ENCODE measurements at regions not wholly inside any gene's neighbourhood (a gene's known extent, or its start where the extent isn't known, plus 50 kb on each side); places are given as distances from the start of the nearest gene placed in this dataset.

DNA sequence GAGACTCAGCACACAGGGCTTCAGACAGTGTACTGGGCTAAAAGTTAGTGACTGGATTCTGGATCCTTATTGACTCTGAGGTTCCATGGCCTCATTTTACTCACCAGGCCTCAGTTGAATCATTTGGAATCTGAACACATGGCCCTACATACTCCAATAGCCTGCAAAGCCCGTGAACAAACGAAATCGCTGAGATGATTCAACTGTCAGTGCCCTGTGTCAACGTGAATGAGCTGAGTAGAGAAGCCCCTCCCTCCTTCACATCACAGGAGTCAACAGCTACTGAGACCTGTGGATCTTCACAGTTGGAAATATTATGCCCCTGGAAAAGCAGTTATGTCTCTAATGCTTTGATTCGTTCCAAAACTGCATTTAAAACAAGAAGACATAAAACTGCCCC is 429.3 kb downstream of the GADD45G start:
- H3K4me1 ChIP-seq (replicated peaks in 1 of 2) = no peaks in the 10 kb centered on the region
- H3K36me3 ChIP-seq (replicated peaks in 1 of 2) = no peaks in the 10 kb centered on the region
- TF ChIP-seq, protein P1, sequence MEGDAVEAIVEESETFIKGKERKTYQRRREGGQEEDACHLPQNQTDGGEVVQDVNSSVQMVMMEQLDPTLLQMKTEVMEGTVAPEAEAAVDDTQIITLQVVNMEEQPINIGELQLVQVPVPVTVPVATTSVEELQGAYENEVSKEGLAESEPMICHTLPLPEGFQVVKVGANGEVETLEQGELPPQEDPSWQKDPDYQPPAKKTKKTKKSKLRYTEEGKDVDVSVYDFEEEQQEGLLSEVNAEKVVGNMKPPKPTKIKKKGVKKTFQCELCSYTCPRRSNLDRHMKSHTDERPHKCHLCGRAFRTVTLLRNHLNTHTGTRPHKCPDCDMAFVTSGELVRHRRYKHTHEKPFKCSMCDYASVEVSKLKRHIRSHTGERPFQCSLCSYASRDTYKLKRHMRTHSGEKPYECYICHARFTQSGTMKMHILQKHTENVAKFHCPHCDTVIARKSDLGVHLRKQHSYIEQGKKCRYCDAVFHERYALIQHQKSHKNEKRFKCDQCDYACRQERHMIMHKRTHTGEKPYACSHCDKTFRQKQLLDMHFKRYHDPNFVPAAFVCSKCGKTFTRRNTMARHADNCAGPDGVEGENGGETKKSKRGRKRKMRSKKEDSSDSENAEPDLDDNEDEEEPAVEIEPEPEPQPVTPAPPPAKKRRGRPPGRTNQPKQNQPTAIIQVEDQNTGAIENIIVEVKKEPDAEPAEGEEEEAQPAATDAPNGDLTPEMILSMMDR (IDR thresholded peaks at IDR 0.05) = no peak
- no peak for TF ChIP-seq POLR2A (IDR thresholded peaks at IDR 0.05)
- H3K9me3 ChIP-seq (replicated peaks in 1 of 3) = no peaks in the 10 kb centered on the region
- no peak overlapping the region for H3K27ac ChIP-seq
- intact Hi-C loops (cut with DNase I) = no loop called here
- no peak overlapping the region for H3K4me3 ChIP-seq
- H3K27me3 ChIP-seq = no peaks in the 10 kb centered on the region
- DNase-seq = no peak
- WGBS, 4 donors = 84 to 87% (median 85%) methylated on average over 5 of the region's 5 CpGs

GRCh38 chr9:90035471-90035870 is 430.7 kb downstream of the GADD45G start:
- Histone ChIP-seq H3K27ac (no peak overlapping the region), H3K36me3 (replicated peaks in 1 of 2) (no peaks in the 10 kb centered on the region), H3K4me1 (replicated peaks in 1 of 2) (no peaks in the 10 kb centered on the region), H3K4me3 (no peak overlapping the region), H3K9me3 (replicated peaks in 1 of 3) (no peaks in the 10 kb centered on the region), H3K27me3 (no peaks in the 10 kb centered on the region)
- TF ChIP-seq, protein P1 (IDR thresholded peaks at IDR 0.05) = no peak
- TF ChIP-seq POLR2A (IDR thresholded peaks at IDR 0.05) = no peak
- no peak for DNase-seq
- WGBS, 4 donors = 88 to 95% (median 92%) methylated on average over 2 of the region's 2 CpGs
- intact Hi-C loops (cut with DNase I) = no loop called here

DNA sequence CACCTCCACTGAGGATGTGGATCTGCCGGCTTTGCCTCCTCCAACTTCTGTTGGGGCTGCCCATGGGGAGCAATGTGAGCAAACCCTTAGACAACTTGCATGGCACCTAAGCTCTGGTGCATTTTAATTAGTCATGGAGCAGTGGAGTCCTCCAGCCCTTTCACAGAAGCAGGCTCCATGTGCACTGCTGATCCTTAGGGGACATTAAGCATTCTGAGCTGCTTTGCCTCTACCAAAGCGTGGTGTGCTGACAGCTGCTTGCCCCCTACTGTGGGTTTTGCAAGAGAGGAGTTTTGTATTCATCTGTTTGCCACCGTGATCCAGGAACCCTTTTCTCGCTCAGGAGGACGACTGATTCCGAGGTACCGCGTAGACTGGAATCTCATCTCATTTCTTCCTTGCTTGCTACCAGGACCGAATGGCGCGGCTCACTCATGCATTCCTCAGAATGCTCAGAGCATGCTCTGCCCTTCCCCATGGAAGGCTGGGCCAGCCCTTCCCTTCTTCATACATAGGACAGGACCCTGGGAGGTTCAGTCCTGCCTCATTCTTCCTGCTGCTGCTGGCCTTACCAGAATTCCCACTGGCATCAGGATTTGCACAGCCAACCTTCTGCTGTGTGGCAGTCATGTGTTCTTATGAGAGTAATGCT is 432.5 kb downstream of the GADD45G start:
- Histone ChIP-seq H3K27me3 (no peaks in the 10 kb centered on the region), H3K4me3 (no peak overlapping the region), H3K36me3 (replicated peaks in 1 of 2) (no peaks in the 10 kb centered on the region), H3K27ac (no peak overlapping the region), H3K4me1 (replicated peaks in 1 of 2) (no peaks in the 10 kb centered on the region), H3K9me3 (replicated peaks in 1 of 3) (no peaks in the 10 kb centered on the region)
- no peak for TF ChIP-seq POLR2A (IDR thresholded peaks at IDR 0.05)
- TF ChIP-seq, protein P1 (IDR thresholded peaks at IDR 0.05) = no peak
- 94% methylated on average over 11 of the region's 11 CpGs for WGBS, 4 donors
- intact Hi-C loops (cut with DNase I) = no loop called here
- DNase-seq = no peak

DNA sequence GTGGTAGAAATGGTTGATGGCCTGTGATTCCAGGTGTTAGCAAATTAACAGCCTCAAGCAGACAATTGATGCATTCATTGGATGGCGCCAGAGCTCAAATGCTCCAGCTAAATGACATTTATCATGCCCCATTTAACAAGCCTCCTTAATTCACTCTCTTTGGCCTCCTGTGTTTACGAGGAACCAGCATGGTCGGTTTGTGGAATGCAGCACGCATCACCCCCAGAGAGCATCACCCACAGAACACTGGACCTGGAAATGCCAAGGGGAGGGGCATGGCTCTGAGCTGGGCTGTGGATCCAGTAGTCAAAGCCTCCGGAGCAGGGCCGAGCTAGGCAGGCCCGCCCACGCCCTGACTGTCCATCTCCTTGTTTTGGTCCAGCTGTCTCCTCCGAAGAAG is 434.0 kb downstream of the GADD45G start:
- Histone ChIP-seq H3K36me3 (replicated peaks in 1 of 2) (no peaks in the 10 kb centered on the region), H3K27ac (no peak overlapping the region), H3K4me3 (no peak overlapping the region), H3K9me3 (replicated peaks in 1 of 3) (no peaks in the 10 kb centered on the region), H3K27me3 (no peaks in the 10 kb centered on the region), H3K4me1 (replicated peaks in 1 of 2) (no peaks in the 10 kb centered on the region)
- DNase-seq = no peak
- intact Hi-C loops (cut with DNase I) = no loop called here
- 74 to 91% (median 89%) methylated on average over 9 of the region's 9 CpGs for WGBS, 4 donors
- TF ChIP-seq, protein P1 (IDR thresholded peaks at IDR 0.05) = no peak
- no peak for TF ChIP-seq POLR2A (IDR thresholded peaks at IDR 0.05)
